ENCODE measurements at regions not wholly inside any gene's neighbourhood (a gene's known extent, or its start where the extent isn't known, plus 50 kb on each side); places are given as distances from the start of the nearest gene placed in this dataset.
"Not testable (repeated sequence)": the region's sequence is repeated elsewhere in the genome, so short reads cannot be mapped to it uniquely, and the experiment has no call there.

DNA sequence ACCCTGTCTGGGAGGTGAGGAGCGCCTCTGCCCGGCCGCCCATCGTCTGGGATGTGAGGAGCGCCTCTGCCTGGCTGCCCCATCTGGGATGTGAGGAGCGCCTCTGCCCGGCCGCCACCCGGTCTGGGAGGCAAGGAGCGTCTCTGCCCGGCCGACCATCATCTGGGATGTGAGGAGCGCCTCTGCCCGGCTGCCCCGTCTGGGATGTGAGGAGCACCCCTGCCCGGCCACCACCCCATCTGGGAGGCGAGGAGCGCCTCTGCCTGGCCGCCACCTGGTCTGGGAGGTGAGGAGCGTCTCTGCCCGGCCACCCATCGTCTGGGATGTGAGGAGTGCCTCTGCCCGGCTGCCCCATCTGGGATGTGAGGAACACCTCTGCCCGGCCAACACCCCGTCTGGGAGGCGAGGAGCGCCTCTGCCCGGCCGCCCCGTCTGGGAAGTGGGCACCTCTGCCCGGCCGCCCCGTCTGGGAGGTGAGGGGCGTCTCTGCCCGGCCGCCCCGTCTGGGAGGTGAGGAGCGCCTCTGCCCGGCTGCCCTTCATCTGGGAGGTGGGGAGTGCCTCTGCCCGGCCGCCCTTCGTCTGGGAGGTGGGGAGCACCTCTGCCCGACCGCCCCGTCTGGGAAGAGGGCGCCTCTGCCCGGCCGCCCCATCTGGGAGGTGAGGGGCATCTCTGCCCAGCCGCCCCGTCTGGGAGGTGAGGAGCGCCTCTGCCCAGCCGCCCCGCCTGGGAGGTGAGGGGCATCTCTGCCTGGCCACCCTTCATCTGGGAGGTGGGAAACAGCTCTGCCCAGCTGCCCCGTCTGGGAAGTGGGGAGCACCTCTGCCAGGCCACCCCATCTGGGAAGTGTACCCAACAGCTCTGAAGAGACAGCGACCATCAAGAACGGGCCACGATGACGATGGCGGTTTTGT, 399.7 kb downstream of the CAAP1 start:
- not testable (repeated sequence) for DNase-seq (ENCODE audit: low read depth, low spot score)

GRCh38 chr9:26491922-26492607, 400.5 kb downstream of the CAAP1 start:
- not testable (repeated sequence) for DNase-seq (ENCODE audit: low read depth, low spot score)

- no peak for DNase-seq (ENCODE audit: low read depth, low spot score)
Measured at GRCh38 chr9:26483991-26484390, 408.6 kb downstream of the CAAP1 start.

DNA sequence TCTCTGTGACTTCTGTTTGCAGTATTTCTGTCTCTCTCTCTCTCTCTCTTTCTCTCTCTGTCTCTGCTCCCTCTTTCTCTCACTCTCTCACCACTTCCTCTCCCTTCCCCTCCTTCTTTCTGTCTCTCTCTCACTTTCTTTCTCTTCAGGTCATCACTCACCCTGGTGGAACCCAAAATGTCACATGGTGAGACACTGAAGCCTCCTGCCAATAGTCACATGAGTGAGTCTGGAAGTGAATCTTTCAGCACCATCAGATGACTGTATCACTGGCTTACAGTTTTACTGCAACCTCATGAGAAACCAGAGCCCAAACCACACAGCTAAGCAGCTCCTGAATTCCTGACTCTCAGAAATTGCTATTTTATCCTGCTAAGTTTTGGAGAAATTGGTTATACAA, 414.6 kb downstream of the CAAP1 start:
- DNase-seq (ENCODE audit: low read depth, low spot score), result no peak

- no peak for DNase-seq (ENCODE audit: low read depth, low spot score)
Measured at GRCh38 chr9:26471261-26471660, 421.3 kb downstream of the CAAP1 start.

- no peak for DNase-seq (ENCODE audit: low read depth, low spot score)
Measured at GRCh38 chr9:26470284-26470683, 422.3 kb downstream of the CAAP1 start.

GRCh38 chr9:26463837-26464236, 428.8 kb downstream of the CAAP1 start:
- DNase-seq (ENCODE audit: low read depth, low spot score), result no peak

- DNase-seq (ENCODE audit: low read depth, low spot score), result no peak
Measured at GRCh38 chr9:26462751-26463150, 429.9 kb downstream of the CAAP1 start.

DNA sequence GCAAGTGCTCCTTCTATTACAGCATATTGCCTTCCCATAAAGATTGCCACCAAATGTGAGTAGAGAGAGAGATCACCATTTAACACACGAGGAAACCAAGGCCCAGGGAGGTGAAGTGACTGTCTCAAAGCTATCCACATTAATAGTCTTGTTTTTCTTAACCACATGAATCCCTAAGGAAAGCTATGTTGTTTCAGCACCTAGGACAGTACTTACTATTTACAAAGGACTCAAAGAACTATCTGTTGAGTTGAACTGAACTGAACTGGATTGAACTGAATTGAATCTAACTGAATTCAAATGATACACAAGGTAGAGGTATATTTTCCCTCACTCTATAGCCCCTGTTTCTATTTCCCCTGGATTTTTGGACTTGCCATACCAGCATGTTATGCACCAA, 430.4 kb downstream of the CAAP1 start:
- peak; percentile 13 for DNase-seq (ENCODE audit: low read depth, low spot score)

DNA sequence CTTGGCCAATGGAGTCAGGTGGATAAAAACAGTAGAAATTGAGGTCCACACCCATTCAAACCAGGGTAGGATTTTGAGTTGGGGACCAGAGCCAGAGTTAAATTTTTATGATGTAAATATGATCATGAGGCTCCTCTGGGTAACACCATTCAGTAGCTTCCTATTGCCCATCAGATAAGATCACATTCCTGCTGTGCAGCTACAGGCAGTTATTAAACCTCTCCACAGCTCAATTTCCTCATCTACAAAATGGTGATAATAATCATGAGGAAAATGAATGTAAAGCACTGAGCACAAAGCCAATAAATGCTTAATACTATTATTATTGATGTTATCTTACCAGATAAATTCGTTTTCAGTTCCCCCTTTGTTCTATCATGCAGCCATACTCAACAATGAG, 432.0 kb downstream of the CAAP1 start:
- no peak for DNase-seq (ENCODE audit: low read depth, low spot score)

- no peak for DNase-seq (ENCODE audit: low read depth, low spot score)
Measured at GRCh38 chr9:26459959-26460358, 432.6 kb downstream of the CAAP1 start.

DNA sequence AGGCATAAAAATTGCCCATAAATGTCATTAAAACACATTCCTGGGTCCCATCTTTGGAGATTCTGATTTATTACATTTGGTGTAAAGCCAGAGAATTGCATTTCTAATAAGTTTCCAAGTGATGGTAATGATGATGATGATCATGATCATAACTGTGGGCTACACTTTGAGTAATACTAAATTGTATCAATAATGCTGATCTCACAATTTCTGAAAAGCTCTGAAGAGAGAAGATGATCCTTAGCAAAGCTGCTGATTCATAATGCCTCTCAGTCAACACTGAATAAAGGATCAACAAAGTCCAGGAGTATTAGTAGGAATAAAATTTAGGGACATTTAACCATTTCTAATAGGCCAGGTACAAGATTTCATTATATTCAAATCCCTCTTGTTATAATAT, 434.5 kb downstream of the CAAP1 start:
- DNase-seq (ENCODE audit: low read depth, low spot score), result no peak

- DNase-seq (ENCODE audit: low read depth, low spot score), result no peak
Measured at GRCh38 chr9:26457151-26457550, 435.5 kb downstream of the CAAP1 start.

GRCh38 chr9:26439061-26439624, 453.5 kb downstream of the CAAP1 start:
- DNase-seq (ENCODE audit: low read depth, low spot score), result no peak

DNA sequence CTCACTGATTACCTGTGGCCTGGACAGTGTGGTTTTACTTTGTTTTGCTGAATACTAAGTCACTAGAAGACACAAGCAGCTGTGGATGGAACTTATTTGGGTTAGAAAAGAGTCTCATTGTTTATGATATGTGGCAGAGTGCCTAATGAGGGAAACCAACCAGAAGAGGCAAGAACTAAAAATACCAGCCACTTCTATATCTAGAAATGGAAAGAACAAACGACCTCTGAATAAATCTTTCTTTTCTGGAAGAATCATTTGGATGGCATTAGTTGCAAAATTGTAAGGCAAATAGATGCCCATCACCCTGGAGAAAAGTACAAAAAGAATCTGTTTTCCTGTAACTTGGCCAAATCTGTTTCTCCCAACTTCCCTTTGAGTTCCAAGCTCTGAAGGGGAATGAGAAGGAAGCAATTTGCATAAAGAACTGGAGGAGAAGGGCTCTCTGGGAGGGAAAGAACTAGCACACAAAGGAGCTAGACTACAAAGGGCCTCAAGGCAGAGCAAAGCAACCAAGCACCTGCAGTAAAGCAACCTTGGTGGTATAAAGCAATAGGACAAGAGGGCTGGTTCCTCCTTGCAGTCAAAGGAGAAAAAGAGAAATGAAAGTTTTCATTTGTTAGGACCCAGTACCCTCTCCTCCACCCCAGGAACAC, 455.4 kb downstream of the CAAP1 start:
- peak; percentile 1 for DNase-seq (ENCODE audit: low read depth, low spot score)

DNA sequence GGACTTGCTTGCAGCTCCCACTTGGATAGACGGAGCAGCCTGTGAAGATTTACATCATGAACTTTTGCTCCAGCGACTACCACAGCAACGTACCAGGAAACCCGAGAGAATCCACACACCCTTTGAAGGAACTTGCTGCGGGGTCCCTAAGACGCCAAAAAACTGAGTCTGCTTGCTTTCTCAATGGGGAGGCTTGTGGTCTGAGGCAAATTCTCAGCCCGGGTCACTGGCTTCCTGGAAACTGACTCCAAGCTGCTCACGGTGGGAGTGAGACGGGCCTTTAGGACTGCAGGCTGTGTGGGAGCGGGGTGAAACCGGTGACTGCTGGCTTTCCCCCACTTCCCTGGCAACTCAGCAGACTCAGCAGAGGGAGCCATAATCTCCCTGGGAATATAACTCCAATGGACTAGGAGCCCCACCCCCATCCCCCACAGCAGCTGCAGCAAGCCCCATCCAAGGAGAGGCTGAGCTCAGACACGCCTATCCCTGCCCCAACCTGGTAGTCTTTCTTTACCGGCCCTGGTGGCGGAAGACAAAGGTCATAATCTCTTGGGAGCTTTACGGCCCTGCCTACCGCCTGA, 466.0 kb downstream of the CAAP1 start:
- no peak for DNase-seq (ENCODE audit: low read depth, low spot score)

- DNase-seq (ENCODE audit: low read depth, low spot score), result no peak
Measured at GRCh38 chr9:26418480-26418879, 474.1 kb downstream of the CAAP1 start.

GRCh38 chr9:26415528-26415927, 477.1 kb downstream of the CAAP1 start:
- DNase-seq (ENCODE audit: low read depth, low spot score), result no peak

DNA sequence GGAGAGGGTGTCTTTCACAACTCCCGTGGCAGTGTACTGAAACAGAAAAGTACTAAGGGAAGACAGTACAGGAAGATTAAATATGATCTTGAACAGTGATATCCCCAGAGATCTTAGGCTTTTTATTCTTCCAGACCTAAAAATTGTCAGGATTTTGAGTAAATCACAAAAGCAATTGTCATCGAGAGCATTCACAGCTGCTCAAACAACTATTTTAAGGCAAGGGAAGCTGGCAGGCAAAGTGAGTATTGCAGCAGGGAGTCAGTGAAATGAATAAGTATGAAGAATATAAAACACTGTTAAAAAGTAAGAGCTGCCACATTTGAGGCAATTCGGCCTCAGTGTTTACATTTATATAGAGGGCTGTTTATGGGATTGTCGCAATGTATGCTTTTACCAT, 479.0 kb downstream of the CAAP1 start:
- DNase-seq (ENCODE audit: low read depth, low spot score), result no peak

- no peak for DNase-seq (ENCODE audit: low read depth, low spot score)
Measured at GRCh38 chr9:26412446-26412845, 480.2 kb downstream of the CAAP1 start.

DNA sequence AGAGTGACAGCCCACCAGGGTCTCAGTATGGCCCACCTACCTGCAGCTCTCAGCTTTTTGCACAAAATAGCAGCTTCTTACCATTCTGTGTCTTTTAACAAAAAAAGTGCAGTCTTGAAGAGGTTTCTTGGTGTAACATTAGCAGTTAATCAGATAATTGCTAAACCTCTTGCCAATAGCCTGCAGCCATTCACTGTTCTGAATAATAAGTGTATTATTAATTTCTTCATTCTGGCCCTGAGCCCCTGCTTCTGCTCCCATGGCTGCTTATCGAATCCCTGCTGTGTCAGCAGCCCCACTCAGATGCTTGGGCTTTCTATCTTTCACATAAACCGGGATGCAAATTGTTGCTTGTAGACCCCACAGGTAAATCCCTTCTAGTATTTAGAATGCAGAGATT, 485.9 kb downstream of the CAAP1 start:
- no peak for DNase-seq (ENCODE audit: low read depth, low spot score)

DNA sequence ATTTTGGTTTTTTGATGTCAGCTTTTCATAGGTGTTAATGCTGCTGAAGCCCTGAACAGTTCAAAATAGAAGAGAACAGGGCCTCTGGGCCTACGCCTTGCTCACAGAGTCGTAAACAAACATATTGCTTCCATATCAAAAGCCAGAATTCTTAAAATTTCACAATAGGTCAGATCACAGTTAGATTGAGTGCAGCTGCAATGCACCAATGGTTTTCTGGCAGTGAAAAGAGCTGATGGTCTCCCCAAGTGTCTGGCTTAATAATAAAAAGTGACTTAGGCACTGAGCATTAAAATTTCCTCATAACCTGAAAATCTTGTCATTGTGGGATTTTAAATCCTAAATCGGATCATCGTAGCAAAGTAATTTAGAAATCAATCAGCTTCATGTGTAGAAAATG, 493.0 kb downstream of the CAAP1 start:
- no peak for DNase-seq (ENCODE audit: low read depth, low spot score)
